ENCODE measurements at regions not wholly inside any gene's neighbourhood (a gene's known extent, or its start where the extent isn't known, plus 50 kb on each side); places are given as distances from the start of the nearest gene placed in this dataset.

GRCh38 chr11:13214276-13214675 is 63.3 kb upstream of the BMAL1 start (continued):
- TF ChIP-seq ERG (CRISPR knock-in tag; IDR thresholded peaks at IDR 0.05) (no peak), NR2C2 (CRISPR knock-in tag; IDR thresholded peaks at IDR 0.05) (no peak), ZSCAN18 (CRISPR knock-in tag; IDR thresholded peaks at IDR 0.05) (no peak), SP1 (CRISPR knock-in tag; conservative IDR thresholded peaks at IDR 0.05) (no peak)

GRCh38 chr11:13215149-13215548 is 62.4 kb upstream of the BMAL1 start:
- H3K4me3 Mint-ChIP-seq, result no peak overlapping the region
- DNase-seq (ENCODE audit: low spot score), result no peak
- TF ChIP-seq RORB (CRISPR knock-in tag; IDR thresholded peaks at IDR 0.05) (no peak), FOXJ3 (CRISPR knock-in tag; IDR thresholded peaks at IDR 0.05; ENCODE audit: borderline replicate concordance) (no peak)

GRCh38 chr11:13216019-13216710 is 61.4 kb upstream of the BMAL1 start:
- Mint-ChIP-seq H3K27ac (no peak overlapping the region), H3K4me3 (no peak overlapping the region), H3K27me3 (ENCODE audit: low read depth) (no peaks in the 10 kb centered on the region), H3K4me1 (peaks cover 14% of the 10 kb centered on the region), H3K36me3 (no peaks in the 10 kb centered on the region), H3K9me3 (peaks cover 3% of the 10 kb centered on the region; the same call in 1 of the 2 replicates)
- ChIA-PET CTCF (interaction anchor here (0.9 to 2.3 kb wide), 7 partner anchors 22 to 252 kb away, joined by 3 to 9 read pairs (median 3); no protein-coding TSS in a partner anchor), POLR2A (no interaction called here)
- DNase-seq (ENCODE audit: low spot score), result peak; percentile 19
- peak; percentile 83 for ATAC-seq
- no peak for TF ChIP-seq FOXJ3 (CRISPR knock-in tag; IDR thresholded peaks at IDR 0.05; ENCODE audit: borderline replicate concordance)
- TF ChIP-seq PRRX2 (CRISPR knock-in tag; IDR thresholded peaks at IDR 0.05), result no peak
- no peak for TF ChIP-seq ERG (CRISPR knock-in tag; IDR thresholded peaks at IDR 0.05)
- TF ChIP-seq KAT7 (CRISPR knock-in tag; IDR thresholded peaks at IDR 0.05; ENCODE audit: borderline replicate concordance), result no peak
- TF ChIP-seq NR3C1 (CRISPR knock-in tag; conservative IDR thresholded peaks at IDR 0.05; ENCODE audit: low read depth), result no peak
- no peak for TF ChIP-seq ZNF425 (CRISPR knock-in tag; conservative IDR thresholded peaks at IDR 0.05)
- no peak for TF ChIP-seq ZNF512 (CRISPR knock-in tag; IDR thresholded peaks at IDR 0.05; ENCODE audit: borderline replicate concordance)
- TF ChIP-seq AR (CRISPR knock-in tag; IDR thresholded peaks at IDR 0.05), result no peak
- no peak for TF ChIP-seq E2F4 (CRISPR knock-in tag; IDR thresholded peaks at IDR 0.05; ENCODE audit: borderline replicate concordance, low read depth)
- no peak for TF ChIP-seq ZNF232 (CRISPR knock-in tag; IDR thresholded peaks at IDR 0.05)
- TF ChIP-seq SOX15 (CRISPR knock-in tag; IDR thresholded peaks at IDR 0.05), result no peak
- TF ChIP-seq FOXK1 (CRISPR knock-in tag; IDR thresholded peaks at IDR 0.05), result no peak
- no peak for TF ChIP-seq SP1 (CRISPR knock-in tag; conservative IDR thresholded peaks at IDR 0.05)
- no peak for TF ChIP-seq TCF7 (CRISPR knock-in tag; IDR thresholded peaks at IDR 0.05; ENCODE audit: low read depth)
- no peak for TF ChIP-seq NFE2L1 (CRISPR knock-in tag; IDR thresholded peaks at IDR 0.05)

More at GRCh38 chr11:13215149-13215548, 62.4 kb upstream of the BMAL1 start:
- peaks cover 15% of the 10 kb centered on the region for H3K4me1 Mint-ChIP-seq
- ChIA-PET POLR2A (no interaction called here), CTCF (interaction anchor here (1.2 to 2.3 kb wide), 3 partner anchors 23 to 139 kb away, joined by 3 to 9 read pairs (median 8); no protein-coding TSS in a partner anchor)
- H3K36me3 Mint-ChIP-seq, result no peaks in the 10 kb centered on the region
- peaks cover 3% of the 10 kb centered on the region; the same call in 1 of the 2 replicates for H3K9me3 Mint-ChIP-seq
- no peak overlapping the region for H3K27ac Mint-ChIP-seq
- H3K27me3 Mint-ChIP-seq (ENCODE audit: low read depth), result no peaks in the 10 kb centered on the region
- ATAC-seq, result no peak
